ENCODE measurements at regions not wholly inside any gene's neighbourhood (a gene's known extent, or its start where the extent isn't known, plus 50 kb on each side); places are given as distances from the start of the nearest gene placed in this dataset.

- no peaks in the 10 kb centered on the region for H3K36me3 ChIP-seq
- H3K27ac ChIP-seq: no peak overlapping the region
- H3K27me3 ChIP-seq: no peaks in the 10 kb centered on the region
- no peaks in the 10 kb centered on the region for H3K4me1 ChIP-seq
- H3K4me3 ChIP-seq: no peak overlapping the region
- no peak for TF ChIP-seq CTCF (IDR thresholded peaks at IDR 0.05)
- H3K9me3 ChIP-seq: no peaks in the 10 kb centered on the region
- DNase-seq (ENCODE audit: low spot score): no peak
Measured at GRCh38 chr11:42315846-42316245, 856.4 kb upstream of the LRRC4C start.

GRCh38 chr11:42319921-42320320 is 860.5 kb upstream of the LRRC4C start:
- DNase-seq (ENCODE audit: low spot score): no peak
- Histone ChIP-seq H3K27me3 (no peaks in the 10 kb centered on the region), H3K9me3 (no peaks in the 10 kb centered on the region), H3K4me3 (no peak overlapping the region), H3K36me3 (no peaks in the 10 kb centered on the region), H3K4me1 (no peaks in the 10 kb centered on the region), H3K27ac (no peak overlapping the region)
- no peak for TF ChIP-seq CTCF (IDR thresholded peaks at IDR 0.05)

DNA sequence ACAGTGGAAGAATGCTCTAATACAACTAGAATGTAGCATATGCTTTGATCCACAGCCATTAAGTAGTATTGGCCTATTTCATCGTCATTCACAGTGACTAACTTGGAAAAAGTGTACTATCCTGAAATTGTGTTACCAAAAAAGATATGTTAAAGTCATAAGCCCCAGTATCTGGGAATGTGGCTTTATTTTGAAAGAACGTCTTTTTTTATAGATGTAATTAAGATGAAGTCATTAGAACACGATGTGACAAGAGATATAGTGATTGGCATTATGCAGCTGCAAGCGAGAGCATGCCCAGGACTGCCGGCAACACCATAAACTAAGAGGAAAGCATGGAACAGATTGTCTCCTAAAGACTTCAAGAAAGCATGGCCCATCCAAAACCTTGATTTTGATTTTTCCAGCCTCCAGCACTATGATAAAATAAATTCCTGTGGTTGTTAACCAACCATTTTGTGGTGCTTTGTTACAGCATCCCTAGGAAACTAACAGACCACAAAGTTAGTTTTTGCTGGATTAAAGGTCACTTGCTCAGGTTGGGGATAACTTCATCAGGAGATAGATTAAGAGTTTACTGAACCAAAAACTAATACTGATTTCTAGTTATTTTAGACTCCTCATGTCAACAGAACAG is 870.6 kb upstream of the LRRC4C start:
- DNase-seq (ENCODE audit: low spot score): no peak

DNA sequence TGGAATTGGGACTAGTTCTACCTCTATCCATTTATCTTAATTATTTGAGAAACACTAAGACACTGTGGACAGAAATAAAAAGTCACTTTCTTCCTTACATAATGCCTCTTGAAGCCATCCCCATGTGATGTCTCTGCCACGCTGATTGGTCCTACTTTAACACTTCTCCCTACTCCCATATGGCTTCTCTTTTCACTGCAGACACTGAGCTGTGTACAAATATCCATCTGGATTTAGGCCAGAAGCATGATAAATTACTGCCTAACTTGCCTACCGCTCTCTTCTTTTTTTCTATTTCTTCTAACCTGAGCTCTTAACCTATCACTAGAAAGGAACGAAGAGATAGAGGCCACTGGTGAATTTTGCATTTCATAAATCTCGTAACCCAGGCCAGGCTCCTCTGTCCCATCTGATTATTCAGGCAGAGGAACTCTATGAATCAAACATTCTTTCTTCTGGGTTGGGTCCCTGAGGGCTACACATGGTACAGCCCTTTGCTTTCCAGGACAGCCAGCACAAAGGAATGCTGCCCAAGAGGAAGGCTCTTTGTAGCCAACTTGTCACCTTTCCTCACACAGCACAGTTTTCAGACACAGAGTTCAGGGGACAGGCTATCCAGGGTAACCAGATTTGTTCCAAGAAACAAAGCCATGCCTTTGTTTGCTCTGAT is 878.5 kb upstream of the LRRC4C start:
- DNase-seq (ENCODE audit: low spot score): no peak
- TF ChIP-seq CTCF (IDR thresholded peaks at IDR 0.05): no peak
- no peaks in the 10 kb centered on the region for H3K4me1 ChIP-seq
- H3K27ac ChIP-seq: no peak overlapping the region
- no peaks in the 10 kb centered on the region for H3K27me3 ChIP-seq
- H3K4me3 ChIP-seq: no peak overlapping the region
- no peaks in the 10 kb centered on the region for H3K9me3 ChIP-seq
- no peaks in the 10 kb centered on the region for H3K36me3 ChIP-seq

More for the DNA sequence above, 870.6 kb upstream of the LRRC4C start:
- Histone ChIP-seq H3K27ac (no peak overlapping the region), H3K27me3 (no peaks in the 10 kb centered on the region), H3K4me3 (no peak overlapping the region), H3K9me3 (no peaks in the 10 kb centered on the region), H3K36me3 (no peaks in the 10 kb centered on the region), H3K4me1 (no peaks in the 10 kb centered on the region)
- no peak for TF ChIP-seq CTCF (IDR thresholded peaks at IDR 0.05)

DNA sequence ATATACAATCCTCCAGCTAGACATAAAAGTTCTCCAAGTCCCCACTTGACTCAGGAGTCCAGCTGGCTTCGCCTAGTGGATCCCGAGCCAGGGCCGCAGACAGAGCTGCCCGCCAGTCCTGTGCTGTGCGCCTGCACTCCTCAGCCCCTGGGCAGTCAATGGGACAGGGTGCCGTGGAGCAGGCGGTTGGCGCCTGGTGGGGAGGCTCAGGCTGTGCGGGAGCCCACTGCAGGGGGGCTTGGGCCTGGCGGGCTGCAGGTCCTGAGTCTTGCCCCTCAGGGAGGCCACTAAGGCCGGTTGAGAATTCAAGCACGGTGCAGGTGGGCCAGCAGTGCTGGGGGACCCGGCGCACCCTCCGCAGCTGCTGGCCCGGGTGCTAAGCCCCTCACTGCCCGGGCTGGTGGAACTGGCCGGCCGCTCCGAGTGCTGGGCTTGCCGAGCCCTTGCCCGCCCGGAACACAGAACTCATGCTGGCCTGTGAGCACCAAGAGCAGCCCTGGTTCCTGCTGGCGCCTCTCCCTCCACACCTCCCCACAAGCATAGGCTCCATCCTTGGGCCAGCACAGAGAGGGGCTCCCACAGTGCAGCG is 884.8 kb upstream of the LRRC4C start:
- H3K4me1 ChIP-seq: no peaks in the 10 kb centered on the region
- H3K36me3 ChIP-seq: no peaks in the 10 kb centered on the region
- no peak overlapping the region for H3K27ac ChIP-seq
- no peaks in the 10 kb centered on the region for H3K9me3 ChIP-seq
- no peak for TF ChIP-seq CTCF (IDR thresholded peaks at IDR 0.05)
- no peaks in the 10 kb centered on the region for H3K27me3 ChIP-seq
- no peak for DNase-seq (ENCODE audit: low spot score)
- no peak overlapping the region for H3K4me3 ChIP-seq
